WERI-Rb-1 (cell line): ENCODE measurements at regions not wholly inside any gene's neighbourhood (a gene's known extent, or its start where the extent isn't known, plus 50 kb on each side); places are given as distances from the start of the nearest gene placed in this dataset.

Source experiments
- DNase-seq: peaks from one replicate; pipeline ENCODE4 v3.0.0-alpha.2; 2020
- H3K27ac ChIP-seq: fragments of 250-450 bp; sonication (Bioruptor Pico); 2 replicates; pipeline ENCODE4 v1.5.1; 2020; ENCODE audit warnings: mild to moderate bottlenecking, moderate library complexity
- H3K27me3 ChIP-seq: fragments of 250-450 bp; sonication (Bioruptor Pico); 2 replicates; pipeline ENCODE4 v1.5.1; 2021; ENCODE audit warnings: mild to moderate bottlenecking, low read depth, moderate library complexity; ENCODE audit not compliant: insufficient read depth, severe bottlenecking
- H3K36me3 ChIP-seq: fragments of 250-450 bp; sonication (Bioruptor Pico); 2 replicates; pipeline ENCODE4 v1.5.1; 2020; ENCODE audit warnings: mild to moderate bottlenecking, moderate library complexity
- H3K4me3 ChIP-seq: 2 replicates; pipeline ENCODE4 v1.5.1; 2011; ENCODE audit warnings: low read depth, mild to moderate bottlenecking, control low read depth, low read length
- H3K9me3 ChIP-seq: fragments of 250-450 bp; sonication (Bioruptor Pico); 2 replicates; pipeline ENCODE4 v1.5.1; 2021; ENCODE audit warnings: mild to moderate bottlenecking, moderate library complexity; ENCODE audit not compliant: severe bottlenecking
- TF ChIP-seq, protein P1 (sequence below): IDR thresholded peaks from 2 replicates; pipeline ENCODE4 v1.5.1; 2011; ENCODE audit warnings: low read depth, mild to moderate bottlenecking, control low read depth, inconsistent platforms, low read length

DNA sequence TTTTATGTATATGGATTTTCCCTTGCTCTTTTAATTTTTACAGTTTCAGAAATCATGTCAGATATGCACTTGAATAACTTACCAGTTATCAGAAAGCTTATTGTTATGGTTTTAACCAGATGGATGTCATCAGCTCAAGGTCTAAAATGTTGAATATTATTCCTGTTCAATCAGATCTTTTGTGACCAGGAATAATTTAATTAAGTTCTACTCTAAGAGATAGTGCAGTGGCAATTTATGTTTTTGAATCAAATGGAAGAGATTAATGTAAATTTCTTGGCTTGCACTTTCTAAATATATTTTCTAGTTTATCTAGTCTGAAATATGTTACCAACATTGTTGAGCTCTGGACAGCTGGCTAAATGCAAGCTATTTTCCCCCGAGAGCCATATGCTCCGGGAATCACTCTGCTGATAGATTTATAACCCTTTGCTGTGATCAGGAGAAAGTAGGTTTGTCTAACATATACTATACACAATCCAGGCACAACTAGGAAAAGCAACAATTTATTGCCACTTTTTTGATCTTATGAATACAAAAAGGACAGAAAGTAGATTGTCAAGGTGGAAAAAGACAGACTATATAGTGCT lies 76.8 kb upstream of the CD96 start:
- H3K27ac ChIP-seq, result peak overlapping the region; percentile 28; the same call in 1 of the 2 replicates
- no peaks in the 10 kb centered on the region for H3K36me3 ChIP-seq
- no peak overlapping the region for H3K4me3 ChIP-seq
- TF ChIP-seq, protein P1, sequence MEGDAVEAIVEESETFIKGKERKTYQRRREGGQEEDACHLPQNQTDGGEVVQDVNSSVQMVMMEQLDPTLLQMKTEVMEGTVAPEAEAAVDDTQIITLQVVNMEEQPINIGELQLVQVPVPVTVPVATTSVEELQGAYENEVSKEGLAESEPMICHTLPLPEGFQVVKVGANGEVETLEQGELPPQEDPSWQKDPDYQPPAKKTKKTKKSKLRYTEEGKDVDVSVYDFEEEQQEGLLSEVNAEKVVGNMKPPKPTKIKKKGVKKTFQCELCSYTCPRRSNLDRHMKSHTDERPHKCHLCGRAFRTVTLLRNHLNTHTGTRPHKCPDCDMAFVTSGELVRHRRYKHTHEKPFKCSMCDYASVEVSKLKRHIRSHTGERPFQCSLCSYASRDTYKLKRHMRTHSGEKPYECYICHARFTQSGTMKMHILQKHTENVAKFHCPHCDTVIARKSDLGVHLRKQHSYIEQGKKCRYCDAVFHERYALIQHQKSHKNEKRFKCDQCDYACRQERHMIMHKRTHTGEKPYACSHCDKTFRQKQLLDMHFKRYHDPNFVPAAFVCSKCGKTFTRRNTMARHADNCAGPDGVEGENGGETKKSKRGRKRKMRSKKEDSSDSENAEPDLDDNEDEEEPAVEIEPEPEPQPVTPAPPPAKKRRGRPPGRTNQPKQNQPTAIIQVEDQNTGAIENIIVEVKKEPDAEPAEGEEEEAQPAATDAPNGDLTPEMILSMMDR, result no peak
- no peaks in the 10 kb centered on the region for H3K9me3 ChIP-seq
- DNase-seq, result peak; percentile 48
- H3K27me3 ChIP-seq, result no peaks in the 10 kb centered on the region

DNA sequence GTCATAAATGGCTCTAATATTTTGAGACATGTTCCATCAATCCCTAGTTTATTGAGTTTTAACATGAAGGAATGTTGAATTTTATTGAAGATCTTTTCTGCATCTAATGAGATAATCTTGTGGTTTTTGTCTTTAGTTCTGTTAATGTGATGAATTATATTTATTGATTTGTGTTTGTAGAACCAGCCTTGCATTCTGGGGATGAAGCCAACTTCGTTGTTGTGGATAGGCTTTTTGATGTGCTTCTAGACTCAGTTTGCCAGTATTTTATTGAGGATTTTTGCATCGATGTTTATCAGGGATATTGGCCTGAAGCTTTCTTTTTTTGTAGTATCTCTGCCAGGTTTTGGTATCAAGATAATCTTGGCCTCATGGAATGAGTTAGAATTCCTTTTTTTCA lies 72.0 kb upstream of the CD96 start:
- H3K36me3 ChIP-seq, result no peaks in the 10 kb centered on the region
- H3K9me3 ChIP-seq, result no peaks in the 10 kb centered on the region
- H3K27ac ChIP-seq, result no peak overlapping the region
- no peak overlapping the region for H3K4me3 ChIP-seq
- no peaks in the 10 kb centered on the region for H3K27me3 ChIP-seq
- TF ChIP-seq, protein P1, result no peak
- no peak for DNase-seq

DNA sequence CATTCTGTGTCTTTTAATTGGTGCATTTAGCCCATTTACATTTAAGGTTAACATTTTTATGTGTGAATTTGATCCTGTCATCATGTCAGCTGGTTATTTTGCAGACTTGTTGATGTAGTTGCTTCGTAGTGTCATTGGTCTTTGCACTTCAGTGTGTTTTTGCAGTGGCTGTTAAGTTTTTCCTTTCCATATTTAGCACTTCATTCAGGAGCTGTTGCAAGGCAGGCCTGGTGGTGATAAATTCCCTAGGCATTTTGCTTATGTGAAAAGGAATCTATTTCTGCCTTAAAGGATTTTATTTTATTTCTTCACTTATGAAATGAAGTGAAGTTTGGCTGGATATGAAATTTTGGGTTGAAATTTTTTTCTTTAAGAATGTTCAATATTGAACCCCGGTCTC lies 70.2 kb upstream of the CD96 start:
- TF ChIP-seq, protein P1, result no peak
- DNase-seq, result no peak

DNA sequence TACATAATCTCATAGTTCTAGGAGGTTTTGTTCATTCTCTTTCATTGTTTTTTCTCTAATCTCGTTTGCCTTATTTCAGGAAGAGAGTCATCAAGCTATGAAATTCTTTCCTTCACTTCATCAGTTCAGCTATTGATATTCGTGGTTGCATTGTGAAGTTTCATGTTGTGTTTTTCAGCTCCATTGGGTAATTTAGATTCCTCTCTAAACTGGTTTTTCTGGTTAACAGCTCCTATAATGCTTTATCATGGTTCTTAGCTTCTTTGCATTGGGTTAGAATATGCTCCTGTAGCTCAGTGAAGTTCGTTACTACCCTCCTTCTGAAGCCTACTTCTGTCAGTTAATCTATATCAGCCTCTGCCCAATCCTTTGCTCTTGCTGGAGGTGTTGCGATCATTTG lies 69.4 kb upstream of the CD96 start:
- Histone ChIP-seq H3K9me3 (no peaks in the 10 kb centered on the region), H3K36me3 (no peaks in the 10 kb centered on the region), H3K27me3 (no peaks in the 10 kb centered on the region), H3K27ac (no peak overlapping the region), H3K4me3 (no peak overlapping the region)
- no peak for DNase-seq
- TF ChIP-seq, protein P1, result no peak

More for the DNA sequence above, 70.2 kb upstream of the CD96 start:
- Histone ChIP-seq H3K9me3 (no peaks in the 10 kb centered on the region), H3K27me3 (no peaks in the 10 kb centered on the region), H3K27ac (no peak overlapping the region), H3K4me3 (no peak overlapping the region), H3K36me3 (no peaks in the 10 kb centered on the region)

DNA sequence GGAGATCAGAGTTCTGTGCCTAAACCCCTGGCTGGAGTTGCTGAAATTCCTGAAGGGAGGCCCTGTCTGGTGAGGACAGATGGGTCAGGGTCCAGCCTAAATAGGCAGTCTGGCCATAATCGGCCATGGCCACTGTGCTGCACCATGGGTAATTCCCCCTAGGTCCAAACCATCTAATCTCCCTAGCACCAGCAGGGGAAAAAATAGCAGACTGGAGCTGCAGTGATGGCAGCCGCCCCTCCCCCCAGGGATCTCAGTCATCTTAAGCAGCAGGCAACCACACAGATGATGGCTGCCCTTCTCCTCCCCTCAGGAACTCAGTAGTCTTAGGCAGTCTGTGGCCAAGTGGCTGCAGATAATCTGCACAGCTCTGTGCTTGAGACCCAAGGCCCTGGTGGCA lies 68.4 kb upstream of the CD96 start:
- H3K27ac ChIP-seq, result no peak overlapping the region
- no peaks in the 10 kb centered on the region for H3K27me3 ChIP-seq
- no peak overlapping the region for H3K4me3 ChIP-seq
- TF ChIP-seq, protein P1, result peak; percentile 46; the same call in 1 of the 2 replicates
- no peaks in the 10 kb centered on the region for H3K36me3 ChIP-seq
- no peaks in the 10 kb centered on the region for H3K9me3 ChIP-seq
- peak; percentile 81 for DNase-seq

DNA sequence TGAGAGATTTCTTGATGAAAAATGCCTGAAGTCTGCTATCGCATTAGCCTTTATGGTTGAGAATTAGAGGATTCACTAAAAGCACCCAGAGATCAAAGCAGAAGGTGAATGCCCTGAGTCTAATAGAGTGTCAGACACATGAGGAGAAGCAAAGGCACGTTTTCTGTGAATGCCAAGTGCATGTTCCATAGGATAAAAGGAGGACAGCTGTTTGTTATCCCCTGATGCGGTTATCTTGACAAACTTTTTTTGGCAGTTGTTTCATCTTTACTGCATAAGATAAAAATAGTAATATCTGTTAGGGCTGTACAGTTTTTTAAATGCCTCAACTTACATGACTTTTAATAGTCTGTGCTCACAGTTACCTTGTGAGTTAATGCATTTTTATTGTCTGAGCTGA lies 65.3 kb upstream of the CD96 start:
- peaks cover 2% of the 10 kb centered on the region for H3K9me3 ChIP-seq
- no peak overlapping the region for H3K27ac ChIP-seq
- H3K36me3 ChIP-seq, result no peaks in the 10 kb centered on the region
- DNase-seq, result no peak
- TF ChIP-seq, protein P1, result no peak
- no peaks in the 10 kb centered on the region for H3K27me3 ChIP-seq
- no peak overlapping the region for H3K4me3 ChIP-seq
